ENCODE measurements at regions not wholly inside any gene's neighbourhood (a gene's known extent, or its start where the extent isn't known, plus 50 kb on each side); places are given as distances from the start of the nearest gene placed in this dataset.

DNA sequence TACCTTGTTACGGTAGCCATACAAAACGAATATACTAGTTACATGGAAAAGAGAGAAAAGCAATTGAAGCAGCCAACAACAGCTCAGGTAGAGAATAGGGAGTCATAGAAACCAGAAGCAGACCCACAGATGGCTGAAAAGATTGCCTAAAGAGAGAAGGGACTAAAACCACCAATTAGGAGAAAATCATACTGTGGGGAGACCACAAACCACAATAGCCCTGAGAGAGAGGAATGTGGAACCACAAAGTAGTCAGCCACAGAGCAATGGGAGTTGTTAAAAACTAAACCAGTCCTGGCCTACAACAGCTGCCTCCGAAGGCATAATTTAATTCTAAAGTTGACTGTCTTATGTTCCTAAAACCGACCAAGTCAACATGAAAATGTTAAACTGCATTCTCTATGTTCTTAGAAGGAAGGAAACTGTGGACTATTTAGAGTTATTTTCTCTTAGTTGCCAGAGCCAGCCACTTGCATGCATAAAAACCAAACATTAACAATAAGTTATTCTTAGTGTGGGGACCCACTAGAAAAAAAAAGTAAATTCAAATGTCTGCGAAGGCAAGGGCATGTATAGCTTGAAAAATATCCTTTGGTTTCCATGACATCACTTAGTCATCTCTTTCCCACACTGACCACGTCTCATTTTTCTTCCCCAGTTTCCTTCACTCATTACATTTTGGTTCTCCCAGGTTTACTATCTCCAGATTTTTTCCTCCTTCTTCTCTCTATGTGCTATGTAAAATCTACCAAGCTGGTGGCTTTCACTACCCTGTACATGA is 398.1 kb downstream of the NOVA1 start:
- DNase-seq = no peak

GRCh38 chr14:26199096-26199495 is 398.7 kb downstream of the NOVA1 start:
- DNase-seq = no peak

GRCh38 chr14:26194816-26195215 is 403.0 kb downstream of the NOVA1 start:
- DNase-seq = no peak

GRCh38 chr14:26191671-26192070 is 406.2 kb downstream of the NOVA1 start:
- no peak for DNase-seq

- no peak for DNase-seq
These were observed 406.7 kb downstream of the NOVA1 start for GRCh38 chr14:26191123-26191522.

GRCh38 chr14:26190646-26191045 is 407.2 kb downstream of the NOVA1 start:
- DNase-seq = no peak

GRCh38 chr14:26187996-26188620 is 409.7 kb downstream of the NOVA1 start:
- DNase-seq = no peak

DNA sequence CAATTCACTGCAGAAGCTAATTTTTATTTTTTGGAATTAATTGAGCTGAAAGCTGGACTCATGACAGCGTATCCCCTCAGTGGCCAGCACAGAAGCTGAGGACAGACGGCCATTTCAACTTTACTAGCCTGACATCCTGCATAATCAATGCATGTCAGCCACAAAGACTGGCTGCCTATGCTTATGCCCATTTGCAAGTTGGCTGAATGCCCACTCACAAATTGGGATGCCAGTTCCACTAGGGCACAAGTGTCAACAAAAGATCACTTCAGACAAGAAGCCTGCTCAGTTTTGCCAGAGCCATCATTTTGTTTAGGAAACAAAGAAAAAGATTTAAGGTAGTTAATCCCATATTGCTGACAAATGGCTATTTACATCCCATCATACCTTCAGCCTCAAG is 417.6 kb downstream of the NOVA1 start:
- no peak for DNase-seq

- no peak for DNase-seq
These were observed 422.2 kb downstream of the NOVA1 start for GRCh38 chr14:26175658-26176057.

GRCh38 chr14:26174395-26174794 is 423.4 kb downstream of the NOVA1 start:
- DNase-seq = no peak

DNA sequence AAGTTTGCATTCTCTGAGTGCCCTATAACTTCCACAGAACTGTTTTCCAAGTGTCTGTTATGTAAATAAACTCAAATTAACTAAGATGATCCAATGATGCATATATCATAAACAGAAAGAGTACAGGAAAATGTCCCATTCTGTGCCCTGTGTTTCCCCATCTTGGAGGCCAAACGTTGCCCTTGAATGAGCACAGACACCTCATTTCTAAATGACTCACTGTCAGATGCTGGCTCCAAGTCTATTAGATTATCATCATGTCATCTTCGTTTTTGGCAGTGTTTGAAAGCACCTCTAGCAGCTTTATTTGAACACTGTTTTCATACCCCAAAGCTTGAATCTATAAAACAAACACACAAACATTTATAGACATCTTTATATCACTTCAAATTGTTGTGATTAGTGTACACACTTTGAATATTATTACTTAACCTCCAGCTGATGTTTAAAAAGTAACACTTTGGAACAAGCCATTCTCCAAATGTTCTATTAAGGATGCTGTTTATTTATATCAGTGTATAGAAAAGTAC is 424.2 kb downstream of the NOVA1 start:
- DNase-seq = no peak

GRCh38 chr14:26172396-26172795 is 425.4 kb downstream of the NOVA1 start:
- no peak for DNase-seq

- no peak for DNase-seq
These were observed 426.9 kb downstream of the NOVA1 start for GRCh38 chr14:26170885-26171284.

- DNase-seq = no peak
These were observed 434.1 kb downstream of the NOVA1 start for GRCh38 chr14:26163761-26164160.

DNA sequence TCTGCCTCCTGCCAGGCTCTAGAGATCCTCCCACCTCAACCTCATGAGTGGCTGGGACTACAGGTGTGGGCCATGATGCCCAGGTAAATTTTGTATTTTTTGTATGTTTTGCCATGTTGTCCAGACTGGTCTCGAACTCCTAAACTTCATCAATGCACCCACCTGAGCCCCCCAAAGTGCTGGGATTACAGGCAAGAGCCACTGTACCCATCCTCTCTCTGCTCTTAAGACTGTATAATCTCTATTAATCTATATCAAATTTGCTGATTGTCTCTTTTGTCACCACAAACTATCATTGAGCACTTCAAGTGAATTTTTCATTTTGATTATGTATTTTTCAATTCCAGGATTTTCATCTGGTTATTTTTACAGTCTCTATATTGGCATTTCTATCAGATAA is 440.3 kb downstream of the NOVA1 start:
- no peak for DNase-seq

- no peak for DNase-seq
These were observed 454.8 kb downstream of the NOVA1 start for GRCh38 chr14:26143057-26143456.

DNA sequence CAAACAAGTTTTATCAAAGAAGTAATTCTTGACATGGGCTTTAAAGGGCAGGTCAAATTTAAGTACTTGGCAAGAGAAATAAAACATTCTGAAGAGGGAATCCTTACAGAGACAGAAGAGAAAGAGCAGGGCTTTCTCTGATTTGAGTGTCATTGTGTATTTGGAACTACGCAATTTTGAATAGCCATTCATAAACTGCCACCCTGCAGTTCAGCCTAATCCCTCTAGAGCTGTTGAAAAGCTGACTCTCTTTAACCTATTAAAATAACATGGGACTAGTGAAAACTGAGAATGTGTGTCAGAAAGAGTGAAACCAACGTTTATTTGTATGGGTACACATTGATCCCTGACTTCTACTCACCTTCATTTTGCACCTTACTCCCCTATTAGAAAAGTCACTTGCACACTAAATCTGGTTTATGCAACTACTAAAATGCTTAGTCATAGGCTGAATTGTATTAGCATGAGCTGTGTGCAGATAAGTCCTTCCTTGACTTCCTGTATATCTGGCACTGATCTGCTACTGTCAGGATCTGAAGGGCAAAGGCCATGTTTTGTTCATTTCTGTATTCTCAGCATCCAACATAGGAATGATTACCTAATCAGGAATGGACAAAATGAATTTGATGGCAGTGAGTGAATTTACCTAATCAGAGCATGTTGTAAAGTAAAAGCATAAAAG is 458.9 kb downstream of the NOVA1 start:
- DNase-seq = no peak

DNA sequence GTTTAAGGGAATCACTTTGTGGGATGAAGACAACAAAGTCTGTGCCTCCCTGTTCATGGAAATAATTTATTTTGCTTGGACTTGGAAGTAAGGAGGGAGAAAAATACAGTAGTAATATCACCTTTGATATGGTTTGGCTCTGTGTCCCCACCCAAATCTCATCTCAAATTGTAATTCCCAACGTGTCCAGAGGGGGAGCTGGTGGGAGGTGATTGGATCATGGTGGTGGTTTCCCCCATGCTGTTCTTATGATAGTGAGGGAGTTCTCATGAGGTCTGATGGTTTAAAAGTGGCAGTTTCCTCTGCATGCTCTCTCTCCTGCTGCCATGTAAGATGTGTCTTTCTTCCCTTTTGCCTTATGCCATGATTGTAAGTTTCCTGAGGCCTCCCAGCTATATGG is 460.7 kb downstream of the NOVA1 start:
- no peak for DNase-seq

- no peak for DNase-seq
These were observed 465.7 kb downstream of the NOVA1 start for GRCh38 chr14:26132061-26132645.

DNA sequence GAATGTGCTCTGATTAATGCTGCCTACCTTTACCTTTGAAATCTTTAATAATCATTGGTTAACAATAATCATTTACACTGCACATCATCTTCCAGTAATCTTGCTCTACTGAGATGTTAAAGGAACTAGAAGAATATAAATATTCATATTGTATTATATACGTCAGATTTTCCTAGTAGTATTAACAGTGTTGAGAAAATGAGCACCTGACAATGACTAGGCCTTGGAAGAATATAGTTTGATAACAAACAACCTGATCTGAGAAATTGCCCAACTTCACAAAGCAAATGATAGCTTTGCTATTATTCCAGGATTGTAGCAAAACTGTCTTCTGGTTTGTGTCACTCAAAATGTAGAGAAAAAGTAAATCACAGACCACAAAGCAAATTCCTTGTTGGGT is 467.1 kb downstream of the NOVA1 start:
- DNase-seq = no peak

- no peak for DNase-seq
These were observed 468.7 kb downstream of the NOVA1 start for GRCh38 chr14:26128931-26129671.

DNA sequence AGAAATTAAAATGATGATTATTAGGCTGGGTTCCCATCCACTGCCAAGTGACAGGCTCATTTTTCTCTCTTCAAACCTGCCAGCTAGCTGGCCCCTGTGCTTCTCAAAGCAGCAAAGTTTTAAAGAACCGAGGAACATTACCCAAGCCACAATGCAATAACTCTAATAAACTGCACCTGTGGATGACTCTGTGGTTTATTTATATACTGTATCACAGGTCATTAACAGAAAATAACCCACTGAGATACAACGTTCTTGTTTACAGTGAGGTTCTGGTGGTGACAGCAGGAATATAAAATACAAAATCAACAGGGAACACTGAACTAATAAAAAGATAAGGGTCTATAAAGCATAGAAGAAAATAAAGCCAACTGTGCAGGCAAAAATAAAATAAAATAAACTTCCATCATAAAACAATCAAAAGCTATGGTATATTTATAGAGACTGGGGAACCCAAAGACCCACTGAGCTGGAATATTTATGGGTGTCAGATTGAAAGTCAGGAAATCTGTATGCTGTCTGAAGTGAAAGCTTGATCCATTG is 472.9 kb downstream of the NOVA1 start:
- no peak for DNase-seq
